RWPE2 (cell line): ENCODE measurements at regions not wholly inside any gene's neighbourhood (a gene's known extent, or its start where the extent isn't known, plus 50 kb on each side); places are given as distances from the start of the nearest gene placed in this dataset.

Experiments
- ATAC-seq: fragments of 200-7000 bp; cut with Tn5 transposase; 3 replicates; pipeline ENCODE4 v1.9.1; 2021; ENCODE audit warnings: low read depth
- DNase-seq: peaks from one replicate; pipeline ENCODE4 v3.0.0-alpha.2; 2020; ENCODE audit warnings: low spot score
- H3K27ac ChIP-seq: fragments of 450-650 bp; 2 replicates; pipeline ENCODE4 v1.5.1; 2017; ENCODE audit warnings: mild to moderate bottlenecking; ENCODE audit not compliant: poor library complexity, severe bottlenecking
- H3K27me3 ChIP-seq: fragments of 250-450 bp; sonication (Bioruptor Pico); 2 replicates; pipeline ENCODE4 v1.5.1; 2021; ENCODE audit warnings: mild to moderate bottlenecking, moderate library complexity; ENCODE audit not compliant: insufficient read depth, poor library complexity, severe bottlenecking
- H3K36me3 ChIP-seq: fragments of 250-450 bp; sonication (Bioruptor Pico); 2 replicates; pipeline ENCODE4 v1.5.1; 2020; ENCODE audit warnings: low read depth, mild to moderate bottlenecking, moderate library complexity
- H3K4me1 ChIP-seq: fragments of 250-450 bp; sonication (Bioruptor Pico); 2 replicates; pipeline ENCODE4 v1.5.1; 2021; ENCODE audit warnings: mild to moderate bottlenecking, moderate library complexity; ENCODE audit not compliant: insufficient read depth, poor library complexity, severe bottlenecking
- H3K4me3 ChIP-seq: fragments of 250-450 bp; sonication (Bioruptor Pico); 2 replicates; pipeline ENCODE4 v1.5.1; 2021; ENCODE audit warnings: mild to moderate bottlenecking, moderate library complexity; ENCODE audit not compliant: severe bottlenecking
- H3K9me3 ChIP-seq: fragments of 250-450 bp; sonication (Bioruptor Pico); 2 replicates; pipeline ENCODE4 v1.5.1; 2021; ENCODE audit warnings: mild to moderate bottlenecking, moderate library complexity; ENCODE audit not compliant: severe bottlenecking
- TF ChIP-seq, protein P1 (sequence below): fragments of 450-650 bp; IDR thresholded peaks from one replicate; pipeline ENCODE4 v1.5.1; 2017; ENCODE audit warnings: mild to moderate bottlenecking, moderate library complexity; ENCODE audit not compliant: poor library complexity, severe bottlenecking

DNA sequence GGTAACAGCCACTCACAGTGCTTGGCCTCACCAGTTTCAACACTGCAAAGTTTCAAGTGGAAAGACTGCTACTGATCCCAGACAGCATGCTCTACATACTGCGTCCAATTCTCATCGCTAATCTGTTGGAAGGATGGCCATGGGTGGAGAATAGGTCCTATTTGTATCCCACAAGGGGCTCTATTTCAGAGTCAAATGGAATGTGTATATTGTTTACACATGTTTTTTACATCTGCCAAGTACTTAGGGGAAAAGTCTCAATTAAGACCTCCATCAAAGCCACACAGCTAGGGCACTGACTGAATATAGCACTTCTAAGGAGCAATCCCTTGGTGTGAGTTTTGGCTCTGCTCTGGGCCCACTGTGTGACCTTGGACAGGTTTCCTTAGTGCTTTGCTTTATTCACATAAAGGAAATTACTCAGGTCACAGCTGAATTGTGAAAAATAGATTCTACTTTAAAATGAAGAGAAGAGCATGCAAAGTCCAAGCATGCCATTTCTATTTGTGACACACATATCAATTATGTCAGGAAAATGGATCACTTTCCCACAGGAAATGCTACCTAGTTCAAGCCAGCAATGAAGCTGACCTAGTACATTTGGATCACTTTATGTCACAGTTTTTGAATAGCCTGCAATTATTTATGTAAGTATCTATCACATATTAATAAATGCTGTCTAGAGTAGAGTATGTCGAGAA, 112.9 kb upstream of the STK17B start:
- TF ChIP-seq, protein P1, sequence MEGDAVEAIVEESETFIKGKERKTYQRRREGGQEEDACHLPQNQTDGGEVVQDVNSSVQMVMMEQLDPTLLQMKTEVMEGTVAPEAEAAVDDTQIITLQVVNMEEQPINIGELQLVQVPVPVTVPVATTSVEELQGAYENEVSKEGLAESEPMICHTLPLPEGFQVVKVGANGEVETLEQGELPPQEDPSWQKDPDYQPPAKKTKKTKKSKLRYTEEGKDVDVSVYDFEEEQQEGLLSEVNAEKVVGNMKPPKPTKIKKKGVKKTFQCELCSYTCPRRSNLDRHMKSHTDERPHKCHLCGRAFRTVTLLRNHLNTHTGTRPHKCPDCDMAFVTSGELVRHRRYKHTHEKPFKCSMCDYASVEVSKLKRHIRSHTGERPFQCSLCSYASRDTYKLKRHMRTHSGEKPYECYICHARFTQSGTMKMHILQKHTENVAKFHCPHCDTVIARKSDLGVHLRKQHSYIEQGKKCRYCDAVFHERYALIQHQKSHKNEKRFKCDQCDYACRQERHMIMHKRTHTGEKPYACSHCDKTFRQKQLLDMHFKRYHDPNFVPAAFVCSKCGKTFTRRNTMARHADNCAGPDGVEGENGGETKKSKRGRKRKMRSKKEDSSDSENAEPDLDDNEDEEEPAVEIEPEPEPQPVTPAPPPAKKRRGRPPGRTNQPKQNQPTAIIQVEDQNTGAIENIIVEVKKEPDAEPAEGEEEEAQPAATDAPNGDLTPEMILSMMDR: no peak
- H3K4me1 ChIP-seq: peaks cover 7% of the 10 kb centered on the region
- DNase-seq: no peak

DNA sequence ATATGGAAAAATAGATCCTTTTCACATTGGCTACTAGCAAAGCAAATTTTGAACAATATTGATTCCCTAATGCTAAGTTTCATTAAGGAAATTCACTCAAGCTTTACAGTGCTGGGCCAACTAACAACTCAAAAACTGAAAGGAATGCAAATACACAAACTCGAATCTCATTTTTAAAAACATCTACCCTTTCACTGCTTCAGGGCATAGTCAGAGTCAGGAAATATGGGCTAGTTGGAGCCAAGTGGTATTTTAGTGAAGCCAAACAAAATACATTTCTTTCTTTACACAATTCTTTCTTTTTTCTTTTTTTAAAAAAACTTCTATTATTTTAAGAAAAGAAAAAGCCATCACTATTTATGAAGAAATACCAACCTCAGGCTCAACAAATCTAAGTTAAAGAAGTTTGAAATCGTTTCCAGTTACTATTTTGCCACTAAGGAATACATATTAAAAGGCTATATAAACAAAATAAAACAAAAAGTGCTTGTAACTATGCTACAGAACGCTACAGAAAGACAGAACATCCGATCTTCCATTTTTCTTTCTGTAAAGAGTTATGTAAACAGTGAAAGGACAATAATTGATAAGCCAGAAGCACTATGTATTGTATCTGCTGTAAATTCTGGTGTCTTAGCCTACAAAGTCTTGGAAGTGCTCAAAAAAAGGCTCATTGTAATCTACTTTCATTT, 113.6 kb upstream of the STK17B start:
- H3K36me3 ChIP-seq: no peaks in the 10 kb centered on the region
- DNase-seq (no peak), ATAC-seq (no peak)
- no peak overlapping the region for H3K27ac ChIP-seq
- no peaks in the 10 kb centered on the region for H3K9me3 ChIP-seq
- peaks cover 7% of the 10 kb centered on the region for H3K4me1 ChIP-seq
- H3K4me3 ChIP-seq: no peak overlapping the region
- TF ChIP-seq, protein P1: no peak
- no peaks in the 10 kb centered on the region for H3K27me3 ChIP-seq

More for the DNA sequence above, 112.9 kb upstream of the STK17B start:
- Histone ChIP-seq H3K9me3 (no peaks in the 10 kb centered on the region), H3K27me3 (no peaks in the 10 kb centered on the region), H3K4me3 (no peak overlapping the region), H3K27ac (no peak overlapping the region), H3K36me3 (no peaks in the 10 kb centered on the region)
- no peak; the same call in 2 of the 3 replicates for ATAC-seq

DNA sequence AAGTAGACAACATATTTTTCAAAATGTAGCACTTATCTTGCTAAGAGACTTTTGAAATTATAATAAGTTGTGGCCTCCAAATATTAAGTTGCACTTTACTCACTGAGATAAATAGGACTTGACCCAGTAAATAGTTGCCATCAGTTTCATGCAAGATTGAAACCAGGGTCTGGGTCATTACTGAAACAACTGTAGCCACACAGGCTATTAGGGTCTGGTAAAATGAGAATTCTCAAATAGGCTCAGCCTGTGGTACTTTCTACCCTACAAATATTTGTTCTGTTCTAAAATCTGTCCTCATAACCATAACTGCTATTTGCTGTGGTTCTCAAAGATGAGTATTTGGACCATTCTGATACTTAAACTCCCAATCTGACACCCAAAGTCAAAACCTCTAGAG, 115.4 kb upstream of the STK17B start:
- no peak overlapping the region for H3K4me3 ChIP-seq
- no peak for DNase-seq

DNA sequence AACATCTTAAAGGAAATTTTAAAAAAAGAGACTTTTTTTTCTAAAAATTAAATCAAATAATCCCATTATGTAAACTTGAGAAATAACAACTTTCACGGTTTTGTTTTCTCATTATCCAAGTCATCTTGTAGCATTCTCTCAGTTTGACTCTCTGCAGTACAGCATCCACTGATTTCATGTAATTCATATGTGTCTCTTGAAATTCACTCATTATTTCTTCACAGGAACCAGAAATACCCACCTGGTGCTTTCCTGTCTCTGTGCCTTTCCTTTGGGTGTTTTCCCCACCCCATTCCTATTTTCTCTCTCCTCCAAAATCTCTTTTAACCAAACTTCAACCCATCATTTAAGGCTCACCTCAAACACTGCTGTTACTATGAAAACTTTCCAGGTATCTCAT, 116.1 kb upstream of the STK17B start:
- H3K27me3 ChIP-seq: no peaks in the 10 kb centered on the region
- no peak overlapping the region for H3K27ac ChIP-seq
- DNase-seq (no peak), ATAC-seq (no peak)
- H3K4me3 ChIP-seq: no peak overlapping the region
- TF ChIP-seq, protein P1: no peak
- H3K36me3 ChIP-seq: no peaks in the 10 kb centered on the region
- H3K4me1 ChIP-seq: peaks cover 22% of the 10 kb centered on the region
- no peaks in the 10 kb centered on the region for H3K9me3 ChIP-seq

More for the DNA sequence above, 115.4 kb upstream of the STK17B start:
- Histone ChIP-seq H3K27me3 (no peaks in the 10 kb centered on the region), H3K27ac (no peak overlapping the region), H3K9me3 (no peaks in the 10 kb centered on the region), H3K36me3 (no peaks in the 10 kb centered on the region), H3K4me1 (peaks cover 15% of the 10 kb centered on the region)
- TF ChIP-seq, protein P1: no peak
- ATAC-seq: no peak

DNA sequence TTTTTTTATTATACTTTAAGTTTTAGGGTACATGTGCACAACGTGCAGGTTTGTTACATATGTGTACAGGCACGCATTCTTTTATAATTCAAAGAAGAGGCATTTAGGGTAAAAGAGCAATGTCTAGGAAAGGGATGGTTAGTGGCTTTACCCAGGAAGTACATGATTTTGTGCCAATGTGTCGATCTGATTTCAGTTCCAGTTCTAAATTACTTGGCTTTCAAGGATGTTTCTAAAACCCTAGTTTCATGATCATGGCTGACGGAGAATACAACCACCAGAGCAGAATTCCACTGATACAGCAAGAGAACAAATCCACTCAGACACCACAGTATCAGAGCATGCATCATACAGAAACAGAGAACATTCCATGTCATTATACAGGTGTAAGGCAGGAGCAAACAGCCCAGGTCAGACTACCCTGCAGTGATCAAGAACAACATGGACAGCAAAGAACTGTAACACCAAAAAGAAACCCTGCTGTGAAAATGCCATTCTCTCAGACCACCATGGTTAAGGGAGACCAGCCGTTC, 116.7 kb upstream of the STK17B start:
- no peak overlapping the region for H3K27ac ChIP-seq

More for the DNA sequence above, 116.7 kb upstream of the STK17B start:
- H3K27me3 ChIP-seq: no peaks in the 10 kb centered on the region
- no peak for ATAC-seq
- TF ChIP-seq, protein P1: no peak
- no peaks in the 10 kb centered on the region for H3K36me3 ChIP-seq
- DNase-seq: no peak
- H3K4me3 ChIP-seq: no peak overlapping the region
- no peaks in the 10 kb centered on the region for H3K9me3 ChIP-seq
- H3K4me1 ChIP-seq: peaks cover 25% of the 10 kb centered on the region
